ENCODE measurements at regions not wholly inside any gene's neighbourhood (a gene's known extent, or its start where the extent isn't known, plus 50 kb on each side); places are given as distances from the start of the nearest gene placed in this dataset.

DNA sequence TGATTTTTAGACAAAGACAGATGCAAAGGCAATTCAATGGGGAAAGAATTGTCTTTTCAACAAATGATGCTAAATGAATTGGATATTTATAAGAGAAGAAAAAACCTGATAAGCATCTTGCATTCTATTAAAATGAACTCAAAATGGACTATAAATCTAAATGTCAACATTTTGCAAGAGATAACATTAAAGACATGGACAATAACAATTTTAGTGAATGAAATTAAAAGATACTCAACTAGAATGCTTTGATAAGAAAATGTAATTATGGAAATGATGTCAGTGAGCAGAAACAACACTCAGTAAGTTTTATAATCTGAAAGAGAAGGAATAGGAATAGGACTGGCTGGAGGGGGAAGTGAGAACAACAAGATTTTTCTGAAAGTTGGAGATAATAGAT, 421.7 kb downstream of the C6orf118 start:
- TF ChIP-seq, protein P1, sequence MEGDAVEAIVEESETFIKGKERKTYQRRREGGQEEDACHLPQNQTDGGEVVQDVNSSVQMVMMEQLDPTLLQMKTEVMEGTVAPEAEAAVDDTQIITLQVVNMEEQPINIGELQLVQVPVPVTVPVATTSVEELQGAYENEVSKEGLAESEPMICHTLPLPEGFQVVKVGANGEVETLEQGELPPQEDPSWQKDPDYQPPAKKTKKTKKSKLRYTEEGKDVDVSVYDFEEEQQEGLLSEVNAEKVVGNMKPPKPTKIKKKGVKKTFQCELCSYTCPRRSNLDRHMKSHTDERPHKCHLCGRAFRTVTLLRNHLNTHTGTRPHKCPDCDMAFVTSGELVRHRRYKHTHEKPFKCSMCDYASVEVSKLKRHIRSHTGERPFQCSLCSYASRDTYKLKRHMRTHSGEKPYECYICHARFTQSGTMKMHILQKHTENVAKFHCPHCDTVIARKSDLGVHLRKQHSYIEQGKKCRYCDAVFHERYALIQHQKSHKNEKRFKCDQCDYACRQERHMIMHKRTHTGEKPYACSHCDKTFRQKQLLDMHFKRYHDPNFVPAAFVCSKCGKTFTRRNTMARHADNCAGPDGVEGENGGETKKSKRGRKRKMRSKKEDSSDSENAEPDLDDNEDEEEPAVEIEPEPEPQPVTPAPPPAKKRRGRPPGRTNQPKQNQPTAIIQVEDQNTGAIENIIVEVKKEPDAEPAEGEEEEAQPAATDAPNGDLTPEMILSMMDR (IDR thresholded peaks at IDR 0.05; ENCODE audit: low read depth, low read length) = no peak
- Histone ChIP-seq H3K9me3 (no peaks in the 10 kb centered on the region), H3K4me3 (ENCODE audit: low read depth, low read length) (no peak overlapping the region), H3K36me3 (no peaks in the 10 kb centered on the region), H3K27me3 (peaks cover 41% of the 10 kb centered on the region), H3K4me1 (no peaks in the 10 kb centered on the region)
- no peak for DNase-seq

DNA sequence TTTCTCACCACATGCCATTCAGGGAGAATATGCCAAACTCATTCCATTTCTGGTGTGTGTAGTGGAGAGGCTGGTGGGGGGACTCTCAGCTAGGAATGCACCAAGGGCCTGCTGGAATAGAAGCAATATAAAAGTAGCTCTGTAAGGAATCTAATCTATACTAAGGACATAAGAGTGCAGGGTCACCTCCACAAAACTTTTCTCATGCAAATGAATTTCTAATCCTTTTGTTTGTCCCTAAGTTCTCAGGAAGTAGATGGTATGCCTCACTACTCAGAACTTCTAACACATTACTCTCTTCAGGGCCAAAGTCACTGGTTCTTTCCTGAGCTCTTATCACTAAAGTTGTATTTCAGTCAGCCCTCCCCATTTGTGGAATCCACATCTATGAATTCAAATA, 427.2 kb downstream of the C6orf118 start:
- no peak overlapping the region for H3K4me3 ChIP-seq (ENCODE audit: low read depth, low read length)
- H3K27me3 ChIP-seq = peaks cover 23% of the 10 kb centered on the region
- H3K4me1 ChIP-seq = no peaks in the 10 kb centered on the region
- no peaks in the 10 kb centered on the region for H3K9me3 ChIP-seq
- no peak for DNase-seq
- TF ChIP-seq, protein P1 (IDR thresholded peaks at IDR 0.05; ENCODE audit: low read depth, low read length) = no peak
- H3K36me3 ChIP-seq = no peaks in the 10 kb centered on the region

DNA sequence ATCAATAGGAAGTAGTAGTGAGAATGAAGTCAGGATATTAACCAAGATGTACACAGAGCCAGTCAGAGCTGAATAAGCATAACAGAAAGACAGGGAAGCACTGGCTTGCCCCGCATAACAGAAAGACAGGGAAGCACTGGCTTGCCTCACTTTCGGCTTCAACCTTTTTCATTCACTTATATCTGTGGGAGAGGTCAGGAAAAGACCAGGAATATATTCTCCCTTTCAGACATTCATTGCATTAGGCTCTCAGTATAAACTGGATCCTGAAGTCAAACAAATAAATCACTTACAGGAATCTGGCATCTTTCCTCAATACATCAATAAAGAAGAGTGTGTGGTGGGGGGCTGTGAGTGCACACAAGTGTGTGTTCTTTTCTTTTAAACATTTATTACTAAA, 437.6 kb downstream of the C6orf118 start:
- no peak overlapping the region for H3K4me3 ChIP-seq (ENCODE audit: low read depth, low read length)
- TF ChIP-seq, protein P1 (IDR thresholded peaks at IDR 0.05; ENCODE audit: low read depth, low read length) = no peak

DNA sequence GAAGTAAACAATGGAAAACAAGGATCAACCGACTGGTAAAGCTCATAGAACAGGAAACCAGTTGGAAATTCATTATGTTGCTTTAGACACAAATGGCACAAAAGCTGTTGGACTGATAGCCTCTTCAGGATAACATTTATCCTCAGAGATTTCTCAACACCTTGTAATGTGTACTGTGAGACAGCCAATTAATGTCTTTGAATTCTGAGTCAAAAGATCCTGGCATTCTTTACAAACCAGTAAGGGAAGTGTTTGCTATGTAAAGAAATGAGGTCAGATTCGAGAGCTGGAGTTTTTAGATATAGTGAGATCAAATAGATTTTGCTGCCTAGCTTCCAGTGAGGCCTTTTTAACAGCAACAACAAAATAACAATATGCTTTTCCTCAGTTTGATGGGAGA, 439.2 kb downstream of the C6orf118 start:
- Histone ChIP-seq H3K27me3 (no peaks in the 10 kb centered on the region), H3K4me1 (no peaks in the 10 kb centered on the region), H3K9me3 (no peaks in the 10 kb centered on the region), H3K36me3 (no peaks in the 10 kb centered on the region), H3K4me3 (ENCODE audit: low read depth, low read length) (no peak overlapping the region)
- no peak for DNase-seq
- TF ChIP-seq, protein P1 (IDR thresholded peaks at IDR 0.05; ENCODE audit: low read depth, low read length) = no peak

More for the DNA sequence above, 437.6 kb downstream of the C6orf118 start:
- no peaks in the 10 kb centered on the region for H3K27me3 ChIP-seq
- no peaks in the 10 kb centered on the region for H3K9me3 ChIP-seq
- no peaks in the 10 kb centered on the region for H3K4me1 ChIP-seq
- no peaks in the 10 kb centered on the region for H3K36me3 ChIP-seq
- no peak for DNase-seq

DNA sequence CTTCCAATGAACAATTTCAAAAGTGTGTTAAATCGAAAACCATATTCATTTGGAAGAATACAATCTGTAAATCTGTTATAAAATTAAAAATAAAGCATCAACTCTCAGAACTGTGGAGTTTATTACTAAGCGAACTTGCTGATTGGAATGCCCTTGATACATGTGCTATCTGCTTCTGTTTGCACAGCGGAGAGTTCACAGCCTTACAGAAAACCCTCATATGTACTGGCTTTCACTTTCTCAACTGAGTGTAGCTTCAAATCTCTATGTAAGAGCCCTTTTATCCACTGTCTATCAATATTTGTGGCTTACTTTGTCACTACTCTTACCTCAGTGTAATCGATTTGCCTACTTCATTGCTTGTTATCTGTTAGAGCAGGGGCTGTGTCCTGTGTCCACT, 447.4 kb downstream of the C6orf118 start:
- H3K4me3 ChIP-seq (ENCODE audit: low read depth, low read length) = no peak overlapping the region
- TF ChIP-seq, protein P1 (IDR thresholded peaks at IDR 0.05; ENCODE audit: low read depth, low read length) = no peak
- H3K4me1 ChIP-seq = no peaks in the 10 kb centered on the region
- H3K9me3 ChIP-seq = no peaks in the 10 kb centered on the region
- no peaks in the 10 kb centered on the region for H3K36me3 ChIP-seq
- no peak for DNase-seq
- no peaks in the 10 kb centered on the region for H3K27me3 ChIP-seq

DNA sequence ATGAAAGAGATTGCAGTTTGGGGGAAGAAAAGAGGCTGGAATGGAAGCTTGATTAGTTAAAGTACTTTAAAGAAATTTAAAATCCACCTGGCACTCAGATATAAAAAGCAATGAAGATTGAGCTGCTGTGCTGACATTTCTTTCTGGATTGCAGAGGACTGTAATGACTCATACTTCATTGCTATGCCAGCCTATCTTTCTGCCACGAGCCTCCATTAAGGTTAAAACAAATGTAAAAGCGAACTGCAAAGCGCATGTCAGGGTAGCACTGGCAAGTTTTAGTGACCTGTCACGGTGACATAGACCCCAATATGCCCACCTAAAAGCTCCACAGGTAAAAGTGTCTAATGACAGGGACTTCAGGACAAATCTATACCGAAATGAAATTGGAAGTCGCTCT, 449.6 kb downstream of the C6orf118 start:
- Histone ChIP-seq H3K4me1 (no peaks in the 10 kb centered on the region; the same call in 1 of the 2 replicates), H3K9me3 (no peaks in the 10 kb centered on the region), H3K27me3 (no peaks in the 10 kb centered on the region), H3K4me3 (ENCODE audit: low read depth, low read length) (no peak overlapping the region), H3K36me3 (no peaks in the 10 kb centered on the region)
- TF ChIP-seq, protein P1 (IDR thresholded peaks at IDR 0.05; ENCODE audit: low read depth, low read length) = no peak
- no peak for DNase-seq
